H1 (cell line): ENCODE measurements at regions not wholly inside any gene's neighbourhood (a gene's known extent, or its start where the extent isn't known, plus 50 kb on each side); places are given as distances from the start of the nearest gene placed in this dataset.

Source experiments
- CBX8 ChIP-seq: fragments of 300-800, 300-1000 bp; sonication (generic); IDR thresholded peaks from 2 replicates; pipeline ENCODE4 v1.7.1; 2016; ENCODE audit warnings: low read depth, low read length, borderline replicate concordance
- CEBPB ChIP-seq: IDR thresholded peaks from 2 replicates; pipeline ENCODE4 v1.6.1; 2012; ENCODE audit warnings: low read depth, low read length
- CHD2 ChIP-seq: IDR thresholded peaks from 2 replicates; pipeline ENCODE4 v1.6.1; 2012; ENCODE audit warnings: low read length, improper control_type of control experiment
- KDM1A ChIP-seq: fragments of 200-600, 300-600 bp; sonication (generic); IDR thresholded peaks from 2 replicates; pipeline ENCODE4 v1.7.1; 2016; ENCODE audit warnings: mild to moderate bottlenecking, low read length, borderline replicate concordance
- KDM4A ChIP-seq: IDR thresholded peaks from one replicate; pipeline ENCODE4 v1.7.1; 2012; ENCODE audit warnings: low read depth, mild to moderate bottlenecking, moderate library complexity, low read length, inconsistent platforms; ENCODE audit not compliant: severe bottlenecking
- POLR2A ChIP-seq, 2 experiments: IDR thresholded peaks; 1 replicate in 1 of 2; 2 replicates in 1 of 2; pipeline ENCODE4 v1.6.1; 2011; ENCODE audit warnings: low read depth in 2 of 2, low read length in 2 of 2, mild to moderate bottlenecking in 2 of 2; ENCODE audit errors: control extremely low read depth in 1 of 2
- POLR2AphosphoS5 ChIP-seq: IDR thresholded peaks from 2 replicates; pipeline ENCODE4 v1.6.1; 2011; ENCODE audit warnings: low read depth, low read length
- RAD21 ChIP-seq, 2 experiments: IDR thresholded peaks in 1 of 2; conservative IDR thresholded peaks in 1 of 2; 2 replicates each; pipeline ENCODE4 v1.6.1; 2011; ENCODE audit warnings: low read depth in 2 of 2, low read length in 2 of 2, improper control_type of control experiment in 1 of 2, inconsistent platforms in 1 of 2, mild to moderate bottlenecking in 1 of 2, moderate library complexity in 1 of 2
- SP4 ChIP-seq: IDR thresholded peaks from 2 replicates; pipeline ENCODE4 v1.6.1; 2012; ENCODE audit warnings: low read length, inconsistent platforms
- USF2 ChIP-seq: IDR thresholded peaks from 2 replicates; pipeline ENCODE4 v1.6.1; 2011; ENCODE audit warnings: low read length, improper control_type of control experiment
- TF ChIP-seq, protein P1 (sequence below): IDR thresholded peaks from 2 replicates; pipeline ENCODE4 v1.6.1; 2012; ENCODE audit warnings: inconsistent platforms
- TF ChIP-seq, protein P2 (sequence below), 3 experiments: IDR thresholded peaks; 1 replicate in 2 of 3; 2 replicates in 1 of 3; pipeline versions ENCODE4 v1.5.1 to v1.6.1; 2011; ENCODE audit warnings: low read length in 3 of 3, mild to moderate bottlenecking in 3 of 3, inconsistent platforms in 2 of 3, low read depth in 1 of 3, moderate library complexity in 1 of 3; ENCODE audit not compliant: insufficient read depth in 1 of 3; ENCODE audit errors: control extremely low read depth in 1 of 3

DNA sequence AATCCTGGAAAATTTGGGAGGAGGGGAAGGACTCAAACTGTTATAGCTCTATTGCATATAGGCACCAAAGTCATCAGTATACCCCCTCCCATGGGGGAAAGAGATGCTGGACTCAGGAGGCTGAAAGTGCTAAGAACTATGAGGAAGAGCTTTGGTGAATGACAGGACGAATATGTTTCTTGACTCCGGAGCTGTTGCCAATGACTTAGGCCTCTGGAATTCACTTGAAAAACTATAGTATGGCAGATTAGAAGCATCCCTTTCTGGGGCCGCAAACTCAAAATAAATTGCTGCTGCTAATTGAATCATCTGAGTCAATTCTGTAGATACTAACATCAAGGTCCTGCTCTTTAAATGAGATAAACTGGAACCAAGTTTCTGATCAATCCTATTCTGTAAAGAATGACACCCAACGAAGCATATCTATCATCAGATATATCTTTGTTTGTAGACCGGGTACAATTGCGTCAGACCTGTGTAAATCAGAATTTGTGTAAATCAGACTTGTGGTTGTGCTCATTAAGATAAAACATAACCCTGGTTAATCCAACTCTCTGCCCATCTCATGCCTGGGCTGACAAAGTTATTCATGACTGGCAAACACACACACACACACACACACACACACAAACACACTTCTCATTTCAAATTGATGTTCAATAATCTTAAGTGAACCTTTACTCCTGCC lies 1793.8 kb upstream of the PCDH20 start:
- no peak for TF ChIP-seq POLR2AphosphoS5
- TF ChIP-seq, protein P1, sequence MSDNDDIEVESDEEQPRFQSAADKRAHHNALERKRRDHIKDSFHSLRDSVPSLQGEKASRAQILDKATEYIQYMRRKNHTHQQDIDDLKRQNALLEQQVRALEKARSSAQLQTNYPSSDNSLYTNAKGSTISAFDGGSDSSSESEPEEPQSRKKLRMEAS, result no peak
- TF ChIP-seq, protein P2, sequence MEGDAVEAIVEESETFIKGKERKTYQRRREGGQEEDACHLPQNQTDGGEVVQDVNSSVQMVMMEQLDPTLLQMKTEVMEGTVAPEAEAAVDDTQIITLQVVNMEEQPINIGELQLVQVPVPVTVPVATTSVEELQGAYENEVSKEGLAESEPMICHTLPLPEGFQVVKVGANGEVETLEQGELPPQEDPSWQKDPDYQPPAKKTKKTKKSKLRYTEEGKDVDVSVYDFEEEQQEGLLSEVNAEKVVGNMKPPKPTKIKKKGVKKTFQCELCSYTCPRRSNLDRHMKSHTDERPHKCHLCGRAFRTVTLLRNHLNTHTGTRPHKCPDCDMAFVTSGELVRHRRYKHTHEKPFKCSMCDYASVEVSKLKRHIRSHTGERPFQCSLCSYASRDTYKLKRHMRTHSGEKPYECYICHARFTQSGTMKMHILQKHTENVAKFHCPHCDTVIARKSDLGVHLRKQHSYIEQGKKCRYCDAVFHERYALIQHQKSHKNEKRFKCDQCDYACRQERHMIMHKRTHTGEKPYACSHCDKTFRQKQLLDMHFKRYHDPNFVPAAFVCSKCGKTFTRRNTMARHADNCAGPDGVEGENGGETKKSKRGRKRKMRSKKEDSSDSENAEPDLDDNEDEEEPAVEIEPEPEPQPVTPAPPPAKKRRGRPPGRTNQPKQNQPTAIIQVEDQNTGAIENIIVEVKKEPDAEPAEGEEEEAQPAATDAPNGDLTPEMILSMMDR (IDR thresholded peaks at IDR 0.05; ENCODE audit: control extremely low read depth in 1 of 3, insufficient read depth in 1 of 3, low read depth in 1 of 3, low read length in 3 of 3), result no peak
- no peak for TF ChIP-seq RAD21 (IDR thresholded peaks at IDR 0.05 in 1 of 2, conservative IDR thresholded peaks at IDR 0.05 in 1 of 2; ENCODE audit: low read depth in 2 of 2, low read length in 2 of 2)
- no peak for TF ChIP-seq CBX8
- no peak for TF ChIP-seq POLR2A (IDR thresholded peaks at IDR 0.05; ENCODE audit: control extremely low read depth in 1 of 2, low read depth in 2 of 2, low read length in 2 of 2)
- TF ChIP-seq CHD2, result no peak
- no peak for TF ChIP-seq KDM1A
- TF ChIP-seq KDM4A, result no peak
- no peak for TF ChIP-seq SP4
- TF ChIP-seq USF2, result no peak
- TF ChIP-seq CEBPB, result no peak
